ENCODE measurements at regions not wholly inside any gene's neighbourhood (a gene's known extent, or its start where the extent isn't known, plus 50 kb on each side); places are given as distances from the start of the nearest gene placed in this dataset.
"Not testable (repeated sequence)": the region's sequence is repeated elsewhere in the genome, so short reads cannot be mapped to it uniquely, and the experiment has no call there.

DNA sequence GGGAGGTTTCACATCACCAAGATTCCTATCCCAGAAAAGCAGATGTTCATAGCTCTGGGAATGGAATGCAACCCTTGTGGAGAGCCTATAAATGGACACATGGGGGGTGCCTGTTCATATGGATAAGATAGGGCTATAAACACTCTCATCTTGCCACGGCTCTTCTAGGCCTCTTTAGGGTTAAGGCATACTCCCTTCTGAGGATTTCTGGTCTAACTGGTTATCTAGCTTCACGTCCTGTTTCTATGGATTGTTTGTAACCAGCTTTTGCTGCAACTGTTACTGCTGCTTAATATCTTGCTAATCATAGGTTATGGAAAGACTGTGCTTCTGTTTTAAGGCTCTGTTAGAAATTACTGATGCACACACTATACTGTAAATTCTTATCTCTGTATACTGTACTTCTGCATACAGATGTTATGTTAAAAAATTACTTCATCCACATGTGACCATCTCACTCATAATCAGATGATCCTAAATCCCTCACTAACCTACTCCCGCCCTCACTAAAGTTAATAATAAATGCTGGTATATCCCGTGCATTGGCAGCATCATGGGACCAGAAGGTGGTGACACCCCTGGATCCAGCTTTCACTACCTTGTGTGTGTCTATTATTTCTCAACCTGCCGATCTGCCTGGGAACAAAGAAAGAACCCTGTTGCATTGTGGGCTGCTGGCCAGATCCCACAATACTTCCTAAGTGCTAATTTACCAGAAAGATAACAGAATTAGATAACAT lies 68.7 kb downstream of the PRKAB2 start:
- DNase-seq = not testable (repeated sequence)

DNA sequence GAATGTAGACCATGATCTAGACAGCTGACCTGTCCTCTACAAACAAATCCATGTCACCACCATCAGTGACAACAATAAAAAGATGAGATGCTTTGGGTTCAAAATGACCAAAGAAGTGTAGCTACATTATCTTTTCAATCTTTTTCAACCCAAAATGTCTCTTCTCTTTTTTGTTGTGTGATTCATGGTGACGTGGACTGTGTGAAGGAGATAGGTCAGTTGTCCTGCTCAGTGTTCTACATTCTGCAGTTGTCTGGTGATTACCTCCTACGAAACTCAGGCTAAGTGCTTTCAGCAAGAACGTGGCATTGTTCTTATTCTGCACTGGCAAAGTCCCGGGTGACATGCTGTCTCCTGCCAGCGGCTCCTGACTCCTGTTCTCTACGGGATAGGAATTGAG lies 73.1 kb downstream of the PRKAB2 start:
- no peak for DNase-seq

DNA sequence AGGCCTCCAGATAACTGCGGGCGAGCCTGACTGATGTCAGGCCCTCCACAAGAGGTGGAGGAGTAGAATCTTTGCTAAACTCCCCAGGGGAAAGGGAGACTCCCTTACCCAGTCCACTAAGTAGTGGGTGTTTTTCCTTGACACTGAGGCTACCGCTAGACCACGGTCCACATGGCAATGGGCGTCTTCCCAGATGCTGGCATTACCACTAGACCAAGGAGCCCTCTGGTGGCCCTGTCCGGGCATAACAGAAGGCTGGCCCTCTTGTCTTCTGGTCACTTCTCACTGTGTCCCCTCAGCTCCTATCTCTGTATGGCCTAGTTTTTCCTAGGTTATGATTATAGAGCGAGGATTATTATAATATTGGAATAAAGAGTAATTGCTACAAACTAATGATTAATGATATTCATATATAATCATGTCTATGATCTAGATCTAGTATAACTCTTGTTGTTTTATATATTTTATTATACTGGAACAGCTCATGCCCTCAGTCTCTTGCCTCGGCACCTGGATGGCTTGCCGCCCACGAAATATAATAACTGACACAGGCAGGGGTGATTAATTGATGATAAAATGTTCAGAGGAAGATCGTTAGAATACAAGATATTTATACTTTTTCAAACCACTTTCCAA lies 73.8 kb downstream of the PRKAB2 start:
- peak in 8 of 58 donors; percentile 2 to 13 (median 7) for DNase-seq

DNA sequence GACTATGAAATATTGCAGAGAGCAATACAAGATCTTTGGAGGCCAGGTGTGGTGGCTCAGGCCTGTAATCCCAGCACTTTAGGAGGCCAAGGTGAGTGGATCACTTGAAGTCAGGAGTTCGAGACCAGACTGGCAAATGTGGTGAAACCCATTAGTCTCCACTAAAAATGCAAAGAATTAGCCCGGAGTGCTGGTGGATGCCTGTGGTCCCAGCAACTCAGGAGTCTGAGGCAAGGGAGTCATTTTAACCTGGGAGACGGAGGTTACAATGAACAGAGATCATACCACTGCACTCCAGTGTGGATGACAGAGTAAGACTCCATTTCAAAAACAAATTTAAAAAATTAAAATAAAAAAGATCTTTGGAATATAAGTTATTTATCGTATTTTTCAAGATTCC lies 76.6 kb downstream of the PRKAB2 start:
- DNase-seq = no peak

DNA sequence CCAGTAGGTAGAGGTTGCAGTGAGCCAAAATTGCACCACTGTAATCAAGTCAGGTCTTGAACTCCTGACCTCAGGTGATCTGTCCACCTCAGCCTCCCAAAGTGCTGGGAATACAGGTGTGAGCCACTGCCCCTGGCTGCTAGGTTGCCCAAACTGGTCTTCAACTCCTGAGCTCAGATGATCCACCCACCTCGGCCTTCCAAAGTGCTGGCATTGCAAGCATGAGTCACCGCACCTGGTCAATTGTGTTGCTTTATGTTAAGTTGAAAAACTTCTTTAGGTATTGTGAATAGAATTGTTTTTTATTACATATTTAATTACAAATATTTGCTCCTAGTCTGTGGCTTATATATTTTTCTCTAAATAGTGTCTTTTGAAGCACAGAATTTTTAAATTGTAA lies 80.5 kb downstream of the PRKAB2 start:
- no peak for DNase-seq

DNA sequence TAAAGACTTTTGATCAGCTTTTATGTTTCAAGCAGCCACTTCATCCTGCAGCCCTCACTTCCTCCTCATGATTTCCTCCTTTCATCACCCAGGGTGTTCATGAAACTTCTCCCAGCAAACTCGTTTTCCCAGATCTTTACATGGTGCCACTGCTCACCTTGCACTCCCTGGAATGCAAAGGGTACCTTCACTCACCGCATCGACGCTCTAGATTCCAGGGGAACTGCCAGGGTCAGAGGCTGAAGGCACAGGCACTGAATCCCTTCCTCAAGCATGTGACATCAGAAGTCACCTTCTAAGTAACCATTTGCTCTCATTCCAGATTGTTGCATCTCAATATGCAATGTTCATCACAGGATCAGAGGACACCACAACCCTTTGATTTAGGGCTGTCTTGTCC lies 82.8 kb downstream of the PRKAB2 start:
- DNase-seq = no peak

DNA sequence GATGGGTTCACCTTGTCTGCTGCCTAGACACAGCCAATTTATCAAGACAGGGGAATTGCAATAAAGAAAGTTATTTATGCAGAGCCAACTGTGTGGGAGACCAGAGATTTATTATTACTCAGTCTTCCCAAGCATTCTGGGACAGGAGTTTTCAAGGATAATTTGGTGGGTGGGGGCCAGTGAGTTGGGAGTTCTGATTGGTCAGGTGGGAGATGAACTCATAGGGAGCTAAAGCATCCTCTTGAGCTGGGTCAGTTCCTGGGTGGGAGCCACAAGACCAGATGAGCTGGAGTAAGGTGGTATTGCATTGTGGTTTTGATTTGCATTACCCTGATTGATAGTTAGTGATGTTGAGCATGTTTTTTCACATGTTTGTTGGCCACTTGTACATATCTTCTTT lies 86.1 kb downstream of the PRKAB2 start:
- no peak for DNase-seq

DNA sequence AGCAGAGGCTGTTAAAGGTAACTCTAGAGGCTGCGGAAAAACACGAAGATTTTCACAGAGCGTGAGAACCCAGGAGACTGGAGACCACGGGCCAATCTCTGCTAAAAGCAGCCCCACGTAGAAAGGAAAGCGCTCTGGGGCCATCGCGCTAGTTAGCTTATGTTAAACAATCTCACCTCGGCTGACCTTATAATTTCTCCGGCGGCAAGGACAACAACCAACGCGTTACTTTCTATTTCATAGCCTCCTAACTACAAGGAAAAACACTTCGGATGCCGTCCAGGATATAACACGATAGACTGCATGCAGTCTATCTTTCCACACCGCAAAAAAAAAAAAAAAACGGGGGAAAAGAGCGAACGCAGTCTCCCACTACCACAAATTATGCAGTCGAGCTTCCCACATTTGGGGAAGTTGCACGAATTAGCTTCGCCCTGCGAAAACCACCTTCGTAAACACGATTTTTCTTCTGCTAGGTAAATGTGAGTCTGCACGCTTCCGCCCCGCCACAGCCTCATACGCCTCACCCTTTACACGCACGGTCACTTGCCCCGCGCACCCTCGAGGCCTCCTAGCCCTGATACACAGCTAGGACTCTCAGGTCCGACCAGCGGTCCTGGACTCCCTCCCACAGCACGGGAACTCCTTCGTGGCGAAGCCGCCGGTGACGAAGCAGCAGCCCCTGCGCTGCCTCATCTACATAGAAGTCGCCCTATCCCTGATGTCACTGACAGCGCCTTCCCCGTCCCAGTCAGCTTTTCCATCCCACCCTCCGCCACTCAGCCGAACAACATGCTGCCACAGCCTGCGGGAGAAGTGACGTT lies 87.8 kb downstream of the PRKAB2 start:
- peak in 41 of 58 donors; percentile 0 to 80 (median 26) for DNase-seq

DNA sequence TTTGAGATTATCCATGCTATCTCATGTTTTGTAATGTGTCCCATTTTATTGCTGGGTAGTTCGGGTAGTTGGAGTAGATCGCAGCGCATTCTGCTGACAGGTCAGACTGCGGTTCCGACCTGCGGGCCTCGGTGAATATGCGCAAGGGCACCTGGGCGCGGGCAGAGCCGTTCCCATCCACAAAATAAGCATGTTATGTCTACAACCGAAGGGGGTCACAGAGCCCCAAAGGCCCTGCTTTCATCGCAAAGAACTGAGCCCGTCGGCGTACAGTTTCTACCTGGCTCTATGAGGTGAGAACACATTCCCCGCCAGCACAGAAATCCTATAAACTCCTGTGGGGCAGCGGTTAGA lies 88.4 kb downstream of the PRKAB2 start:
- DNase-seq = no peak

DNA sequence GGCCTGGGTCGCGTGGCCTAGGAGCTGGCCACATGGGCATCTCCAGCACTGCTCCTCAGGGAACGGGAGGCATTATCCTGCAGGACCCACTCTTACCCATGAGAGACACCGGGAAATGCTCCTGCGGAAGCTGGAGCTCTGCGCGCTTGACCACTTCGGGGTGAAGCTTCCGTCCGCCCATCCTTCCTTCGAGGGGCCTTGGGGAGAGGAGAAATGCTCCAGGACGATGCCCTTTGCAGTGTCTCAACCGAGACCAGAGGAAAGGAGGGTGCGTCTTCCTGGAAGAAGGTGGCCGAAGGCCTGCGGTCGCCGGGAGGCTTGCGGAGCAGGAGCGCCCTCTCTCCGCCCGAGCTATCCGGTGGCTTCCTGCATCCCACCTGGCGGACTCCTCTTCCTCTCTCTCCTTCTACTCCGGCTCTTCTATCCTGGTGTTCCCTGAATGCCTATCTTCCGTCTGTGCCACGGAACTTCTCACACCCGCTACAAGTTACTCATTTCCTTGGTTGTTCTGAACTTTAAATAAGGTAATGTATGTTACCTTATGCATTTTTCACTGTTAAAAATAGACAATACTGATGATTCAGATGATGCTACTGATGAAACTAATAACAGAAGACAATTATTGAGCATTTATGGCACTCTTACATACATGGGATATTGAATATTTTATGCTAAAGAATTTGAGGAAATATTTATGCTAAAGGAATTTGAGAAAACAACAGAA lies 91.4 kb downstream of the PRKAB2 start:
- no peak for DNase-seq

DNA sequence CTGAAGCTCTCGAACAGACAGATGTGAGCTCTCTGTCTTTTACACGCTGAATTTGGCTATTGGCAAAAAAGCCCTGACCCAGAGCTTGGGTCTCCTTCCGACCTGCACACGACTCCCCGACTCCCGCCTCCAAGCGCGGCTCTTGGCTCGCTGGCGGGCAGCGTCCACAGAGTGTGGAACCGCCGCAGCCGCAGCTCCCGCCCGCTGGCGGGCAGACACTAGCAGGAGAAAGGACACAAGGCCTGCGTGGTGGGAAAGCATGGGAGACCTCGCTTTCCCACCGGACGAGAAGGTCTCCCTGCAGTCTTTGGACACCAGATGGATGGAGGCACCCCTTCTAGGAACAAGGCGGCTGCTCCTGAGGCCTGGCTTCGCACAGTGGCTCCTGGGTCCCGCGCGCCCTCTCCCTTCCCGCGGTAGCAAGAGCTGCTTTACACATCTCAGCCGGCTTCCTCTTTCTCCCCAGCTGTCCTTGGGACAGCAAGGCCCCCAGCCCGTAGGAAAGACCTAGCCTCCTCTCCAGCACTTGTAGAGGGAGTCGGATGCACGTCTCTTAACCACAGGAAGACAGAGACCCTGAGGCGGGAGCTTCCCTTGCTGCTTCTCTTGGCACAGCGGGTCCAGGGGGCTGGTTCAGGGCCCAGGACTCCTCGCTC lies 92.1 kb downstream of the PRKAB2 start:
- no peak for DNase-seq

DNA sequence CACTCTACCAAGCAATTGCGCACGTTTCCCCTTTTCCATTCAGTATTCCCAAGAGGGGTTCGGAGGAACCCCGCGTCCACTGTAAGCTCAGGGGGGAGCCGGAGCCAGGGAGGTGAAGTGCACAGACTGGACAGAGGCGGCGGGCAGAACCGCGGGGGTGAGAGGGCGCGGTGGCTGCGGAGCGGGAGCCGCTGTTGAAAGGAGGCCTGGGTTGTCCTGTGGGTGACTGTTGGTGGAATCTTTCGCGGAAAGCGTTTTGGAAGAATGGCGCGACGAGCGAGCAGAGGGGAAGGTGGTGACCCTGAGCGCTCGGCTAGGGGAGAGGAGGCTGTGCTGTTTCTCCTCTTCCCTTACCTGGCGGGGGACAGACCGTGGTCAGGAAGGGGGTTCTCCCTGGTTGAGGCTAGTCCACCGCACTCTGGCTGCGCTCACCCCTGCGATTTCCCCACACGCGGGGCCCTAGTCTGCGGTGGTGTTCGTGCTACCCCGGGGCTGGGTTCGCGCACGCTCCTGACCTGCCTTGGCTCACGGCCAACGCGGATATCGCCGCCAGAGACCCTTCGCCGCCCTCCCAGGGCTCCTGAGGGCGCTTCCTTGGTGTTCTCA lies 92.8 kb downstream of the PRKAB2 start:
- DNase-seq = no peak

DNA sequence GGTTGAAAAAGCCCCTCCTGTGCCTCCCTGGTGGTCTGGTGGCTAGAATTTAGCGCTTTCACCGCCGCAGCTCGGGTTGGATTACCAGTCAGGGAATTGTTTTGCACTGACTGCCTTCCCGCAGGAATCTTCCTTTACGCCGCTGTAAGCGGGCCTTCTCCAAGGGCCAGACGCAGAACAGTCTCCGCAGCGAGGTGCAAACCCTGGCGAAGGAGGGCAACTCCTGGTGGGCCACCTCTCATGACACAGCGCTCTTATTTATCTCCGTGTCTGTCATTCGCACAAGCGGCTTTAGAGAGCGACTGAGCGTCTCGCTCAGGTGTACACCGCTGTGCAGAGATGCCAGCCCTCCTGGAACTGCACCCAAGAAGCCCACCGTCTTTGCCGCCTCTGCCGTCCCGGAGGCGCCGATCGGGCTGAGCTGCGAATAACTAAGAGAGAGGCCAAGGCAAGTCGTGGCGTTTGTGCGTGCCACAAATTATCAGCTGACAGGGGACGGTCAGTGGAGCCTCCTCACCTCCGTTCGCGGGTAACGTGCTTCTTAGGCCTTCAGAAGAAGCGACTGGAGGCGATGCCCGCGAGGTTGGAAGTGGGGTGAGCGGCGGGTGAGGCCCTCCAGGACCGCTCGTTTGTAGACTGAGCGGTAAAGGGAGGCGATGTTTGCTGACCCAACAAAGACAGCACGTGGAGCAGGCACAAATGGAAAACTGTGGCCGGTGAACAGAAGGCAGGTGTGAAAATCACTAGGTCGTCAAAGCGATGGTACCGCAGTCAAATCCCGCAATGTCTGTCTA lies 93.5 kb downstream of the PRKAB2 start:
- no peak for DNase-seq

DNA sequence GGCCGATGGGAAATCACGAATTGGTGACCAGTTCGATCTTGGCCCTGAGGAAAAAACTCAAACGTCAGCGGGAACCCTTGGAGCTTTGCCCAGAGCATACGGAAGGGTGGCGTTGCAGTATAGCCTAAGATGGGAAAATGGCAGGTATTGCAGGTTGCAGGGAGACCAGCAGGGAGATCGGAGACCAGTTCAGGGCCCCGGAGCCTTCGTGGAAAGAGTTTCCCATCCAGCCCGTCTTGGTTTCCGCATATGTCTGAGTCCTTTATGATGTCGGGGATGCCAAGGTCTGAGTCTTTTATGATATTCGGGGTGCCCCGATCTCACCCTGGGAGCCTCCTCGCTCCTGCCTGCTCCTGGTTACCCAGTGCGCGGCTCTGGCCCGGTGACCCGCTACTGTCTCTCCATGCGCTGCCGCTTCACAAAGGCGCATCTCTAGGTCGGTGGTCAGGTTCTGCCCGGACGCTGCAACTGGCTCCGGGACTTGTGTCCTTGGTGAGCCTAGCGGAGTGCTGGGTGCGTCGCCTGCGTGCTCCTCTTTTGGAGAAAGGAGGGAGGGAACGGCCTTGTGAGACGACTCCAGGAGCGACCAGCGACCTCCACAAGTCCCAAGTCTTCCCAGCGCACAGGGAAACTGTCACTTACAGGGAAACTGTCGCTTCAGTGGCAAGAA lies 94.2 kb downstream of the PRKAB2 start:
- no peak for DNase-seq

DNA sequence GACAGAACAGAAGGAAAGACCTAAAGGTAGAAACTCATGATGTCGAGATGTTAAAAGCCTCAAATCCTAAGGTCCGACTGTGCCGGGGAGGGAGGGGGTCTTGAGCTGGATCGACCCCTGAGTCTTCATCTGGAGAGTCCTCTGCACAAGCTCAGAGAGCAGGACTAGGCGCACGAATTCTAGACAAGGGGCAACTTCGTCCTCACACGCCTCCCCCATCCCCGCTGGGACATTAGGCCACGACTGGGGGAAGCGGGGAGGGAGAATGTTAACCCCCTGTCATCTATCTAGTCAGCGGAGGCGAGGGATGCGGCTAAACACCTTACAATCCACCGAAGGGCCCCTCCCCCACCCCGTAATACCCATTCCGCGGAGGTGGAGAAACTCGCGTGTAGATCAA lies 94.7 kb downstream of the PRKAB2 start:
- no peak for DNase-seq

DNA sequence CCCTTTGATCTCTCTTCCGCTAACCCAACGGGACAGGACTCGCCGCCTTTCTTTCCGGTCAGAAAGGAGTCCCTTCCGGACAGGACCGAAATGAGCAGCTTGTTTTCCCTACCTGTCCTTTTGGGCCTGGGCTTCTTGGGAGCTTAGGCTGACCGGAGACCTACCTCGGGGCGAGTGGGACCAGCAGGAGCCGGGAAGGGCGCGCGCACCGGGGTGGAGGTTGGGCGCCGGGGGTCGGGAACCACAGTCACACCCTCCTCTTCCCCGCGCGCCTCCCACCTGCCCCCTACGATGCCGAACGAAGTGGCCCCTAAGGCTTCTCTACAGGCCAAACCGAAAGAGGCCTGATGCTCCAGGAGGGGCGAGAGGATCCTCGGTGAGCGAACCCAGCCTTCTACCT lies 95.2 kb downstream of the PRKAB2 start:
- no peak for DNase-seq

DNA sequence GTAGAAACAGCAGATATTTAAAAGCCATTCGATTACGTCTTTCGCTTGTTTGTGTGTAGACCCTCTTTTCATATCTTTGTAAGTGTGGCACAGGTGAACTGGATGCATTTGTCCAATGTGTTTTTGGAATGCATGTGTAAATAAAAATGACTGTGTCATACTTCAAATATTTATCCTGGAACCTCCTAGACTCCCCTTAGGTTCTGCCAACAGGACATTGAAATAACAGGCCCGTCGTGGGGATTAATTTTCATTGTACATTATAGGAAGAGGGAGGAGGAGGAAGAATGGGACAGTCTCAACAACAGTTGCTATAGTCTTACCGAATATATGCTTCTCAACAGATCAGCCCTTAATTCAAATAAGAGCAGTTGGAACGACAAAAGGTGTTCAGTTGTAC lies 95.8 kb downstream of the PRKAB2 start:
- DNase-seq = no peak

DNA sequence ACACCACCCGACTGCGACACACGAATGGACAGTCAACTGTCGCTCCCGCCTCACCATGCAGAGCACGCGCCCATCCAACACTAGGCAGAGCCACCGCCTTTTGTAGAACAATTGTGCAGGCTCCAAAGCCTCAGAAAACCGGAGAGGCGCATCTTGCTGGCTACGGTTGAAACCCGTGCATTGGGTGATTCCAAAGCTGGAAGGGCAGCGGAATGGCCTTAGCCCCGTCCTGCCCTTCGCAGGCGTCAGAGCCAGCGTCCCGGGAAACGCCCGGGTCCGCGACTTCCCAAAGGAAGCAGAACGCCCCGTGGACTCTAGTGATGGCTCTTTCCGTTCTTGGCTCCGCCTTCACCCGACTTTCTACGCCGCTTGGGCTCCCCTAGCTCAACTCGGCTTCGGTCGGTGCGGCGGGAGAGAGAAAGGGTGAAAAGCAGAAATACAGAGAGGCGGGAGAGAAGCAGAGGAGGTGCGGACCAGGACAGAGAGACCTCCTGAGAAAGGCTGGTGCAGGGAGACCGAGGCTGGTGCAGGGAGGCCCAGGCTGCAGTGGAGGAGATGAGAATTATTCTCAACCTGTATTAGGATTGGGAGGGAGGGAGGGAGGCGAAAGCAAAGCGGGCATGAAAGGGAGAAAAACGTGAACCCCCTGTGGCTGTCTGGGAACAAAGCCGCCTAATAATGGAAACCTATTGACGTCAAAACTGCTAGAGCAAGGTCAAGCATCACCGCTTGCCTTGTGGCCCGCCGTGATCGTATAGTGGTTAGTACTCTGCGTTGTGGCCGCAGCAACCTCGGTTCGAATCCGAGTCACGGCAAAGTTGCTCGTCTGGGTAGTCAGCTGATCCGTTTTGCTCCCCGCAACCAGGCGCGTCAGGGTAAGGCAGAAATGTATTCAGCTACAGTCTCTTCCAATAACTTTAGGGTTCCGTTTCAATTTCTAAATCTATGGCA lies 99.5 kb downstream of the PRKAB2 start:
- peak in 5 of 58 donors; percentile 0 to 45 (median 14) for DNase-seq
